Mesendoderm (in vitro differentiated cells): ENCODE measurements at regions not wholly inside any gene's neighbourhood (a gene's known extent, or its start where the extent isn't known, plus 50 kb on each side); places are given as distances from the start of the nearest gene placed in this dataset.

Source experiments
- DNase-seq: peaks from one replicate; pipeline ENCODE4 v3.0.0; 2013
- H2AK5ac ChIP-seq: 2 replicates; pipeline ENCODE4 v1.6.1; 2013; ENCODE audit warnings: low read length, inconsistent platforms
- H2BK120ac ChIP-seq: 2 replicates; pipeline ENCODE4 v1.6.1; 2013; ENCODE audit warnings: low read depth, mild to moderate bottlenecking, low read length, moderate library complexity, mixed read lengths
- H2BK15ac ChIP-seq: replicated peaks from 2 replicates; pipeline ENCODE4 v1.6.1; 2013; ENCODE audit warnings: low read depth, mild to moderate bottlenecking, moderate library complexity
- H2BK5ac ChIP-seq: 2 replicates; pipeline ENCODE4 v1.6.1; 2013; ENCODE audit warnings: low read length, inconsistent platforms
- H3K18ac ChIP-seq: 2 replicates; pipeline ENCODE4 v1.6.1; 2013; ENCODE audit warnings: mild to moderate bottlenecking, low read length, mixed read lengths
- H3K23ac ChIP-seq: one replicate; pipeline ENCODE4 v1.6.1; 2013; ENCODE audit warnings: low read length
- H3K27ac ChIP-seq: 2 replicates; pipeline ENCODE4 v1.5.1; 2013; ENCODE audit warnings: low read depth, mild to moderate bottlenecking, inconsistent platforms, low read length, moderate library complexity
- H3K27me3 ChIP-seq: 2 replicates; pipeline ENCODE4 v1.6.1; 2013; ENCODE audit warnings: low read length, control low read depth, mild to moderate bottlenecking, inconsistent platforms; ENCODE audit not compliant: insufficient read depth, poor library complexity
- H3K36me3 ChIP-seq: 2 replicates; pipeline ENCODE4 v1.6.1; 2013; ENCODE audit warnings: low read length, inconsistent platforms; ENCODE audit not compliant: control insufficient read depth, insufficient read depth
- H3K4ac ChIP-seq: one replicate; pipeline ENCODE4 v1.6.1; 2013; ENCODE audit warnings: low read depth, mild to moderate bottlenecking, low read length, moderate library complexity
- H3K4me1 ChIP-seq: 2 replicates; pipeline ENCODE4 v1.6.1; 2013; ENCODE audit warnings: low read depth, low read length, inconsistent platforms; ENCODE audit not compliant: control insufficient read depth
- H3K4me2 ChIP-seq: 2 replicates; pipeline ENCODE4 v1.6.1; 2013; ENCODE audit warnings: low read length
- H3K4me3 ChIP-seq: 2 replicates; pipeline ENCODE4 v1.5.1; 2013; ENCODE audit warnings: mild to moderate bottlenecking, low read length
- H3K56ac ChIP-seq: one replicate; pipeline ENCODE4 v1.6.1; 2013; ENCODE audit warnings: low read length
- H3K79me1 ChIP-seq: 2 replicates; pipeline ENCODE4 v1.6.1; 2013; ENCODE audit warnings: low read length, inconsistent platforms
- H3K79me2 ChIP-seq: 2 replicates; pipeline ENCODE4 v1.6.1; 2013; ENCODE audit warnings: mild to moderate bottlenecking, low read length; ENCODE audit not compliant: control insufficient read depth, insufficient read depth
- H3K9ac ChIP-seq: 2 replicates; pipeline ENCODE4 v1.6.1; 2013; ENCODE audit warnings: low read length, inconsistent platforms
- H4K5ac ChIP-seq: one replicate; pipeline ENCODE4 v1.6.1; 2013; ENCODE audit warnings: low read length
- H4K8ac ChIP-seq: one replicate; pipeline ENCODE4 v1.6.1; 2013; ENCODE audit warnings: low read depth, mild to moderate bottlenecking, control low read depth, low read length, moderate library complexity
- WGBS: extraction: QIAGEN DNeasy Blood & Tissue Kit; methylation state at CpG from one replicate; pipeline ENCODE4 v1.1.7; 2013; ENCODE audit warnings: low lambda C conversion rate, missing lambda C conversion rate; ENCODE audit not compliant: insufficient coverage; ENCODE audit errors: extremely low coverage; 5-methylcytosine and 5-hydroxymethylcytosine counted together

DNA sequence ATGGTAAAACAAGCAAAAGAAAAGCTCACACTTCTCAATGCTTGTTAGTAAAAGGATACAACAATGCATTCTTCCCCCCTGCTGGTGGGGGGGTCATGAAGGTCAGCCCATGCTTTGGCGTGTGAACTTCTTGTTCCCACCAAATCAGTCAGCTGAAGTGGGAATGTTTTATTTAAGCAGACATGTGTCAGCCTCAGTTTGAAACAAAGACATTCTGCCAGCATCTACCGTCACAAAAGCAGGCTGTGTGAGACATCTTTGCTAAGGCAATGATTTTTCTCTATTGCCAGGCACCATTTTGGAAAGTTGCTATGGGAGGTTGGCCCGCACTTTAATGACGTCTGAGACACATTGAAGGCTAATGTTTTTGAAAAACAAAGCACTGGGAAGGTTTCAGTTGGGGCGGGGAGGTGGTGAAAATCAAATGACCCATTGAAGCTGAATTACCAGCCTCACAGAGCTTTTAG, 206.6 kb downstream of the TLE3 start:
- Histone ChIP-seq H3K4me1 (peaks cover 5% of the 10 kb centered on the region), H4K5ac (no peak overlapping the region), H3K56ac (no peak overlapping the region), H2BK5ac (no peak overlapping the region), H3K18ac (no peak overlapping the region), H2AK5ac (no peak overlapping the region), H3K36me3 (no peaks in the 10 kb centered on the region), H3K4me3 (no peak overlapping the region), H3K27ac (no peak overlapping the region), H4K8ac (no peak overlapping the region), H3K4me2 (no peak overlapping the region), H3K79me2 (no peaks in the 10 kb centered on the region), H3K9ac (no peak overlapping the region), H3K79me1 (no peaks in the 10 kb centered on the region), H3K4ac (no peak overlapping the region), H2BK120ac (no peak overlapping the region), H3K27me3 (no peaks in the 10 kb centered on the region), H3K23ac (no peak overlapping the region), H2BK15ac (no peak overlapping the region)
- no peak for DNase-seq
- WGBS, result no CpG with 5 or more reads among the region's 5 CpGs

GRCh38 chr15:69891606-69892005, 206.1 kb downstream of the TLE3 start:
- Histone ChIP-seq H3K18ac (no peak overlapping the region), H3K56ac (no peak overlapping the region), H2BK15ac (no peak overlapping the region), H4K5ac (no peak overlapping the region), H3K4ac (no peak overlapping the region), H3K79me1 (no peaks in the 10 kb centered on the region), H3K4me2 (no peak overlapping the region), H3K27ac (no peak overlapping the region), H3K4me3 (no peak overlapping the region), H3K9ac (no peak overlapping the region), H2AK5ac (no peak overlapping the region), H3K23ac (no peak overlapping the region), H3K36me3 (no peaks in the 10 kb centered on the region), H3K79me2 (no peaks in the 10 kb centered on the region), H3K27me3 (no peaks in the 10 kb centered on the region), H2BK5ac (no peak overlapping the region), H4K8ac (no peak overlapping the region), H2BK120ac (no peak overlapping the region), H3K4me1 (no peaks in the 10 kb centered on the region)
- no CpG with 5 or more reads among the region's 7 CpGs for WGBS
- DNase-seq, result no peak

DNA sequence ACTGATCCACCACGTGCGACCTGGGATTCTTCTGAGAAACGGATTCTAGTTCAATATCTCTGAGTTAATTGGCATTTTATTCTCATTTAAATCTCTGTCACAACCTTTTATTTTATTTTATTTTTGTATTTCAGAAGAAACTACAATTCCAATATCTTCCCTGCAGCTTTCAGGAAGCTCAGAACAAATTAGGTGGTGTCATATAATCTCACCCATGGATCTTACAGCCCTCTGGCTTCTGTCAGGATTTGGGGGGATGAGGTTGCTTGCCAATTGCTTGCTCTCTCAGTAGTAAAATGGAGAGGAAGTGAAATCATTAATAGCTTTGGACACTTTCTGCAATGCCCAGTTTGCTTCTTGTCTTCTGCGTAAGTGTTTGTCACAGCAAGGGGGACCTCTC, 205.4 kb downstream of the TLE3 start:
- Histone ChIP-seq H3K27me3 (no peaks in the 10 kb centered on the region), H3K23ac (no peak overlapping the region), H2BK120ac (no peak overlapping the region), H3K56ac (no peak overlapping the region), H2BK5ac (no peak overlapping the region), H3K27ac (no peak overlapping the region), H3K79me2 (no peaks in the 10 kb centered on the region), H3K4me3 (no peak overlapping the region), H3K4me2 (no peak overlapping the region), H4K8ac (no peak overlapping the region), H4K5ac (no peak overlapping the region), H2BK15ac (no peak overlapping the region), H3K36me3 (no peaks in the 10 kb centered on the region), H3K18ac (no peak overlapping the region), H3K4me1 (no peaks in the 10 kb centered on the region), H3K4ac (no peak overlapping the region), H2AK5ac (no peak overlapping the region), H3K9ac (no peak overlapping the region), H3K79me1 (no peaks in the 10 kb centered on the region)
- DNase-seq, result no peak
- no CpG with 5 or more reads among the region's 4 CpGs for WGBS

GRCh38 chr15:69893086-69893485, 204.6 kb downstream of the TLE3 start:
- no peaks in the 10 kb centered on the region for H3K4me1 ChIP-seq
- no peak overlapping the region for H2BK5ac ChIP-seq
- no peak overlapping the region for H4K8ac ChIP-seq
- peak overlapping the region; percentile 43 for H2AK5ac ChIP-seq
- no peak overlapping the region for H3K9ac ChIP-seq
- H3K27ac ChIP-seq, result no peak overlapping the region
- H3K4me3 ChIP-seq, result no peak overlapping the region
- no peaks in the 10 kb centered on the region for H3K27me3 ChIP-seq
- no peak for DNase-seq
- H4K5ac ChIP-seq, result no peak overlapping the region
- no peaks in the 10 kb centered on the region for H3K79me2 ChIP-seq
- H3K4ac ChIP-seq, result no peak overlapping the region
- no peak overlapping the region for H3K4me2 ChIP-seq
- no peaks in the 10 kb centered on the region for H3K36me3 ChIP-seq
- no peak overlapping the region for H3K56ac ChIP-seq
- no CpG with 5 or more reads among the region's 2 CpGs for WGBS
- no peak overlapping the region for H3K18ac ChIP-seq
- no peaks in the 10 kb centered on the region for H3K79me1 ChIP-seq
- H2BK15ac ChIP-seq, result no peak overlapping the region
- H2BK120ac ChIP-seq, result no peak overlapping the region
- H3K23ac ChIP-seq, result no peak overlapping the region

- WGBS, result no CpG with 5 or more reads among the region's 2 CpGs
- no peak overlapping the region for H3K4ac ChIP-seq
- no peak overlapping the region for H3K4me2 ChIP-seq
- no peak overlapping the region for H2BK5ac ChIP-seq
- H3K56ac ChIP-seq, result no peak overlapping the region
- no peak overlapping the region for H4K5ac ChIP-seq
- no peaks in the 10 kb centered on the region for H3K79me2 ChIP-seq
- no peaks in the 10 kb centered on the region for H3K27me3 ChIP-seq
- no peak overlapping the region for H3K4me3 ChIP-seq
- H3K36me3 ChIP-seq, result no peaks in the 10 kb centered on the region
- H2AK5ac ChIP-seq, result no peak overlapping the region
- no peak overlapping the region for H4K8ac ChIP-seq
- no peak overlapping the region for H3K23ac ChIP-seq
- no peaks in the 10 kb centered on the region for H3K4me1 ChIP-seq
- DNase-seq, result peak; percentile 80
- H3K18ac ChIP-seq, result no peak overlapping the region
- no peak overlapping the region for H2BK120ac ChIP-seq
- H2BK15ac ChIP-seq, result no peak overlapping the region
- no peaks in the 10 kb centered on the region for H3K79me1 ChIP-seq
- no peak overlapping the region for H3K9ac ChIP-seq
- H3K27ac ChIP-seq, result no peak overlapping the region
These were observed 203.9 kb downstream of the TLE3 start for GRCh38 chr15:69893863-69894262.

- no peaks in the 10 kb centered on the region for H3K4me1 ChIP-seq
- no CpG with 5 or more reads among the region's 2 CpGs for WGBS
- DNase-seq, result no peak
- H3K36me3 ChIP-seq, result no peaks in the 10 kb centered on the region
- no peaks in the 10 kb centered on the region for H3K27me3 ChIP-seq
- no peak overlapping the region for H4K5ac ChIP-seq
- H3K79me2 ChIP-seq, result no peaks in the 10 kb centered on the region
- no peak overlapping the region for H3K56ac ChIP-seq
- H4K8ac ChIP-seq, result no peak overlapping the region
- H3K18ac ChIP-seq, result no peak overlapping the region
- H3K27ac ChIP-seq, result no peak overlapping the region
- H3K4ac ChIP-seq, result no peak overlapping the region
- no peaks in the 10 kb centered on the region for H3K79me1 ChIP-seq
- no peak overlapping the region for H3K4me3 ChIP-seq
- no peak overlapping the region for H3K23ac ChIP-seq
- H3K4me2 ChIP-seq, result no peak overlapping the region
- H2AK5ac ChIP-seq, result no peak overlapping the region
- no peak overlapping the region for H2BK120ac ChIP-seq
- H3K9ac ChIP-seq, result no peak overlapping the region
- H2BK5ac ChIP-seq, result no peak overlapping the region
- H2BK15ac ChIP-seq, result no peak overlapping the region
These were observed 202.5 kb downstream of the TLE3 start for GRCh38 chr15:69895202-69895601.
